PC-9 (cell line): ENCODE measurements at regions not wholly inside any gene's neighbourhood (a gene's known extent, or its start where the extent isn't known, plus 50 kb on each side); places are given as distances from the start of the nearest gene placed in this dataset.

Experiments used
- CTCF ChIP-seq: fragments of 200-600 bp; sonication (generic); conservative IDR thresholded peaks from 2 replicates; pipeline ENCODE4 v1.6.1; 2017; ENCODE audit warnings: mixed run types, antibody characterized with exemption, mild to moderate bottlenecking, moderate library complexity
- EZH2 ChIP-seq: fragments of 200-600 bp; sonication (generic); IDR thresholded peaks from 2 replicates; pipeline ENCODE4 v1.8.0; 2017; ENCODE audit warnings: antibody characterized with exemption, low read depth

- TF ChIP-seq CTCF, result no peak
- TF ChIP-seq EZH2, result no peak
Observed at GRCh38 chr13:54953786-54954185, 1925.2 kb downstream of the OLFM4 start.
